ENCODE measurements at regions not wholly inside any gene's neighbourhood (a gene's known extent, or its start where the extent isn't known, plus 50 kb on each side); places are given as distances from the start of the nearest gene placed in this dataset.

DNA sequence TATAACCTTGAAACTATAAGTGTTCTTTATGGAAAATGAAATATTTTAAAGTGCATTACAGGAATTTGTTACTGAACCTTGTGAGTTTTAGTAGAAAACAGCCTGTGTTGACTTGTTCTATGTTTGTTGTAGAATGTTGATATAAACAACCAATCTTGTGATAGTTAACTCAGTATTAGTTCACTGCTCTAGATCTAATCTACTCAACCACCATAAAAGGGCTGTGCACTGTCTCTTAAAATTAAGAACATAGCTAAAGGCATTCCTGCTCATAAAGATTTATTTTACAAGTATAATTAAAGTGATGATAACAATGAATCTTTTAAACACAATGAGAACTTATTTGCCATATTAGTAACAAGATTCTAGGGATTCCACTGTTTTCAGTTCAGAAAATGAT lies 110.5 kb upstream of the KLF7 start:
- H3K27ac ChIP-seq = no peak overlapping the region
- TF ChIP-seq, protein P1, sequence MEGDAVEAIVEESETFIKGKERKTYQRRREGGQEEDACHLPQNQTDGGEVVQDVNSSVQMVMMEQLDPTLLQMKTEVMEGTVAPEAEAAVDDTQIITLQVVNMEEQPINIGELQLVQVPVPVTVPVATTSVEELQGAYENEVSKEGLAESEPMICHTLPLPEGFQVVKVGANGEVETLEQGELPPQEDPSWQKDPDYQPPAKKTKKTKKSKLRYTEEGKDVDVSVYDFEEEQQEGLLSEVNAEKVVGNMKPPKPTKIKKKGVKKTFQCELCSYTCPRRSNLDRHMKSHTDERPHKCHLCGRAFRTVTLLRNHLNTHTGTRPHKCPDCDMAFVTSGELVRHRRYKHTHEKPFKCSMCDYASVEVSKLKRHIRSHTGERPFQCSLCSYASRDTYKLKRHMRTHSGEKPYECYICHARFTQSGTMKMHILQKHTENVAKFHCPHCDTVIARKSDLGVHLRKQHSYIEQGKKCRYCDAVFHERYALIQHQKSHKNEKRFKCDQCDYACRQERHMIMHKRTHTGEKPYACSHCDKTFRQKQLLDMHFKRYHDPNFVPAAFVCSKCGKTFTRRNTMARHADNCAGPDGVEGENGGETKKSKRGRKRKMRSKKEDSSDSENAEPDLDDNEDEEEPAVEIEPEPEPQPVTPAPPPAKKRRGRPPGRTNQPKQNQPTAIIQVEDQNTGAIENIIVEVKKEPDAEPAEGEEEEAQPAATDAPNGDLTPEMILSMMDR (IDR thresholded peaks at IDR 0.05) = no peak
- no peak for TF ChIP-seq POLR2A (IDR thresholded peaks at IDR 0.05)
- H3K36me3 ChIP-seq (replicated peaks in 1 of 2) = no peaks in the 10 kb centered on the region

DNA sequence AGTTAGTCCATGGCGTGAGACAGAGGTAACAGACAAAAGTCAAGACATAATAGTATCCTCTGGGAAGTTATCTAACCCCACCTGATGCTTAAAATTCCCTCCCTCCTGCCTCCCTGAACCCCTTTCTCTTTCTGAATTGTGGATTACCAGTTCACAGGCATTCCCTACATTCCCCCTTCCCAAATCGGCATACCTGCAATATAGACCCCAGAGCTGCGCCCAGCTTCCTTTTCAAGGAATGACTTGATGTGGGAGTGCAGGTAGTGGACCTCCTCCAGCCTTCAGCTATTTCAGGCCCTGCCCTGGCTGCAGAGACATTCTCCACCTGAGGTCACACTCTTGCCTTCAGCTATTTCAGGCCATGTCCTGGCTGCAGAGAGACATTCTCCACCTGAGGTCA lies 111.1 kb upstream of the KLF7 start:
- H3K4me1 ChIP-seq (replicated peaks in 1 of 2) = no peaks in the 10 kb centered on the region
- no peak for DNase-seq
- H3K9me3 ChIP-seq (replicated peaks in 1 of 3) = no peaks in the 10 kb centered on the region
- WGBS, 4 donors = 87 to 95% (median 89%) methylated on average over 3 of the region's 3 CpGs
- H3K4me3 ChIP-seq = no peak overlapping the region
- H3K36me3 ChIP-seq (replicated peaks in 1 of 2) = no peaks in the 10 kb centered on the region
- H3K27me3 ChIP-seq = no peaks in the 10 kb centered on the region
- intact Hi-C loops (cut with DNase I) = no loop called here
- TF ChIP-seq POLR2A (IDR thresholded peaks at IDR 0.05) = no peak
- TF ChIP-seq, protein P1 (IDR thresholded peaks at IDR 0.05) = no peak
- H3K27ac ChIP-seq = no peak overlapping the region

More for the DNA sequence above, 110.5 kb upstream of the KLF7 start:
- Histone ChIP-seq H3K27me3 (no peaks in the 10 kb centered on the region), H3K4me3 (no peak overlapping the region), H3K4me1 (replicated peaks in 1 of 2) (no peaks in the 10 kb centered on the region), H3K9me3 (replicated peaks in 1 of 3) (no peaks in the 10 kb centered on the region)
- intact Hi-C loops (cut with DNase I) = no loop called here
- DNase-seq = no peak

DNA sequence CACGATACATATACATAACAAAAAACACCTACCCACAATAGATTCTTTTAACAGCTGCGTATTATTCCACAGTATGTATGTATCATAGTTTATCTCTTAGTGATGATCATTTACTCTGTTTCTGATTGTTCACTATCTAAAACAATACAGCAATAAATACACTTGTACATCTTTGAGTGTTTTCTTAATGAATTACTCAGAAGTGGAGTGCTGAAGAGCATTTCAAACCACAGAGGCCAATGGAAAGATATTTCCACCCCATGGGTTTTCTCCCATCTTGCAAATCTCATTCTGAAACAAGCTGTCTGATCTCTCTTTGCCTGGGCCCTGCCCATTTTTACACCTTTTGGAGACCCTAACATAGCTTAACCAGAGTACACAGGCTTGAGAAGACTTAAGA lies 113.8 kb upstream of the KLF7 start:
- Histone ChIP-seq H3K4me1 (replicated peaks in 1 of 2) (peaks cover 0 to 10% of the 10 kb centered on the region in 2 donors), H3K9me3 (replicated peaks in 1 of 3) (no peaks in the 10 kb centered on the region), H3K36me3 (replicated peaks in 1 of 2) (no peaks in the 10 kb centered on the region), H3K27ac (no peak overlapping the region), H3K4me3 (no peak overlapping the region), H3K27me3 (no peaks in the 10 kb centered on the region)
- intact Hi-C loops (cut with DNase I) = no loop called here
- TF ChIP-seq, protein P1 (IDR thresholded peaks at IDR 0.05) = no peak
- TF ChIP-seq POLR2A (IDR thresholded peaks at IDR 0.05) = no peak
- 92 to 98% (median 95%) methylated on average over 2 of the region's 2 CpGs for WGBS, 4 donors
- no peak for DNase-seq

DNA sequence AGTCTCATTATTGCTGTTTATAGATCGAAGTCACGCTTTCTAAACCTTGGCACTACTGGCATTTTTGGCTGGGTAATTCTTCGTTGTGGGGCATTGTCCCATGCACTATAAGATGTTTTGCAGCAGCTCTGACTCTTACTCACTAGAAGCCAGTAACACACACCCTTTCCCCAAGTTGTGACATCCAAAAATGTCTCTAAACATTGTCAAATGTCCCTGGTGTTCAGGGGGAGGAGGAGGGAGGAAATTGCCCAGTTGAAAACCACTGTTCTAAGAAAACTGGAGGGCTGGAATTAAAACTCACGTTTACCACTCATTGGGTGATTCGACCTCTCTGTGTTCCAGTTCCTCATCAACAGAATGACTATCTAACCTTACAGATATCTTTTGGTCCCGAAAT lies 115.7 kb upstream of the KLF7 start:
- Histone ChIP-seq H3K27ac (no peak overlapping the region), H3K4me1 (replicated peaks in 1 of 2) (peaks cover 0 to 19% of the 10 kb centered on the region in 2 donors), H3K9me3 (replicated peaks in 1 of 3) (no peaks in the 10 kb centered on the region), H3K4me3 (no peak overlapping the region), H3K27me3 (no peaks in the 10 kb centered on the region), H3K36me3 (replicated peaks in 1 of 2) (no peaks in the 10 kb centered on the region)
- intact Hi-C loops (cut with DNase I) = no loop called here
- no peak for TF ChIP-seq POLR2A (IDR thresholded peaks at IDR 0.05)
- TF ChIP-seq, protein P1 (IDR thresholded peaks at IDR 0.05) = no peak
- 87 to 94% (median 90%) methylated on average over 6 of the region's 6 CpGs for WGBS, 4 donors
- DNase-seq = no peak

Measured in adrenal gland (tissue), 9 donors.